ENCODE measurements at regions not wholly inside any gene's neighbourhood (a gene's known extent, or its start where the extent isn't known, plus 50 kb on each side); places are given as distances from the start of the nearest gene placed in this dataset.
"Not testable (repeated sequence)": the region's sequence is repeated elsewhere in the genome, so short reads cannot be mapped to it uniquely, and the experiment has no call there.

- TF ChIP-seq TAF1 (IDR thresholded peaks at IDR 0.05; ENCODE audit: borderline replicate concordance, low read depth, low read length) (no peak), POLR2AphosphoS5 (IDR thresholded peaks at IDR 0.05; ENCODE audit: low read depth, low read length) (no peak), POLR2A (IDR thresholded peaks at IDR 0.05; ENCODE audit: low read depth, low read length) (no peak)
- FAIRE-seq (no peak), DNase-seq (ENCODE audit: insufficient read length) (no peak)
Measured at GRCh38 chrX:94871640-94872039, 1197.6 kb downstream of the FAM133A start.

- no peak for DNase-seq (ENCODE audit: insufficient read length)
- no peak for FAIRE-seq
- no peak for TF ChIP-seq POLR2AphosphoS5 (IDR thresholded peaks at IDR 0.05; ENCODE audit: low read depth, low read length)
- TF ChIP-seq TAF1 (IDR thresholded peaks at IDR 0.05; ENCODE audit: borderline replicate concordance, low read depth, low read length) = no peak
- no peak for TF ChIP-seq POLR2A (IDR thresholded peaks at IDR 0.05; ENCODE audit: low read depth, low read length)
Measured at GRCh38 chrX:94901849-94902248, 1227.8 kb downstream of the FAM133A start.

GRCh38 chrX:94908171-94908570 lies 1234.2 kb downstream of the FAM133A start:
- TF ChIP-seq TAF1 (IDR thresholded peaks at IDR 0.05; ENCODE audit: borderline replicate concordance, low read depth, low read length) (no peak), POLR2A (IDR thresholded peaks at IDR 0.05; ENCODE audit: low read depth, low read length) (no peak), POLR2AphosphoS5 (IDR thresholded peaks at IDR 0.05; ENCODE audit: low read depth, low read length) (no peak)
- DNase-seq (ENCODE audit: insufficient read length) = no peak
- FAIRE-seq = no peak

GRCh38 chrX:94908648-94909047 lies 1234.6 kb downstream of the FAM133A start:
- no peak for FAIRE-seq
- TF ChIP-seq POLR2AphosphoS5 (IDR thresholded peaks at IDR 0.05; ENCODE audit: low read depth, low read length) (no peak), POLR2A (IDR thresholded peaks at IDR 0.05; ENCODE audit: low read depth, low read length) (no peak), TAF1 (IDR thresholded peaks at IDR 0.05; ENCODE audit: borderline replicate concordance, low read depth, low read length) (no peak)
- no peak for DNase-seq (ENCODE audit: insufficient read length)

- DNase-seq (ENCODE audit: insufficient read length) (no peak), FAIRE-seq (no peak)
- TF ChIP-seq POLR2A (IDR thresholded peaks at IDR 0.05; ENCODE audit: low read depth, low read length) = no peak
- no peak for TF ChIP-seq TAF1 (IDR thresholded peaks at IDR 0.05; ENCODE audit: borderline replicate concordance, low read depth, low read length)
- no peak for TF ChIP-seq POLR2AphosphoS5 (IDR thresholded peaks at IDR 0.05; ENCODE audit: low read depth, low read length)
Measured at GRCh38 chrX:94914235-94914634, 1240.2 kb downstream of the FAM133A start.

GRCh38 chrX:94932278-94932965 lies 1258.4 kb downstream of the FAM133A start:
- no peak for TF ChIP-seq TAF1 (IDR thresholded peaks at IDR 0.05; ENCODE audit: borderline replicate concordance, low read depth, low read length)
- TF ChIP-seq POLR2AphosphoS5 (IDR thresholded peaks at IDR 0.05; ENCODE audit: low read depth, low read length) = no peak
- no peak for TF ChIP-seq POLR2A (IDR thresholded peaks at IDR 0.05; ENCODE audit: low read depth, low read length)
- FAIRE-seq (peak; percentile 36), DNase-seq (ENCODE audit: insufficient read length) (no peak)

GRCh38 chrX:94936722-94937121 lies 1262.7 kb downstream of the FAM133A start:
- FAIRE-seq (no peak), DNase-seq (ENCODE audit: insufficient read length) (no peak)
- TF ChIP-seq TAF1 (IDR thresholded peaks at IDR 0.05; ENCODE audit: borderline replicate concordance, low read depth, low read length) (no peak), POLR2AphosphoS5 (IDR thresholded peaks at IDR 0.05; ENCODE audit: low read depth, low read length) (no peak), POLR2A (IDR thresholded peaks at IDR 0.05; ENCODE audit: low read depth, low read length) (no peak)

- DNase-seq (ENCODE audit: insufficient read length) = no peak
- FAIRE-seq = no peak
- no peak for TF ChIP-seq TAF1 (IDR thresholded peaks at IDR 0.05; ENCODE audit: borderline replicate concordance, low read depth, low read length)
Measured at GRCh38 chrX:94937491-94937890, 1263.5 kb downstream of the FAM133A start.

- TF ChIP-seq TAF1 (IDR thresholded peaks at IDR 0.05; ENCODE audit: borderline replicate concordance, low read depth, low read length) = no peak
- TF ChIP-seq POLR2AphosphoS5 (IDR thresholded peaks at IDR 0.05; ENCODE audit: low read depth, low read length) = no peak
- no peak for TF ChIP-seq POLR2A (IDR thresholded peaks at IDR 0.05; ENCODE audit: low read depth, low read length)
- FAIRE-seq = no peak
- DNase-seq (ENCODE audit: insufficient read length) = no peak
Measured at GRCh38 chrX:94942603-94943002, 1268.6 kb downstream of the FAM133A start.

GRCh38 chrX:94946137-94946536 lies 1272.1 kb downstream of the FAM133A start:
- FAIRE-seq; DNase-seq (ENCODE audit: insufficient read length): not testable (repeated sequence)

- DNase-seq (ENCODE audit: insufficient read length) (no peak), FAIRE-seq (no peak)
- no peak for TF ChIP-seq POLR2AphosphoS5 (IDR thresholded peaks at IDR 0.05; ENCODE audit: low read depth, low read length)
- TF ChIP-seq TAF1 (IDR thresholded peaks at IDR 0.05; ENCODE audit: borderline replicate concordance, low read depth, low read length) = no peak
- TF ChIP-seq POLR2A (IDR thresholded peaks at IDR 0.05; ENCODE audit: low read depth, low read length) = no peak
Measured at GRCh38 chrX:94961730-94962129, 1287.7 kb downstream of the FAM133A start.

- FAIRE-seq (no peak), DNase-seq (ENCODE audit: insufficient read length) (no peak)
- TF ChIP-seq POLR2A (IDR thresholded peaks at IDR 0.05; ENCODE audit: low read depth, low read length) (no peak), TAF1 (IDR thresholded peaks at IDR 0.05; ENCODE audit: borderline replicate concordance, low read depth, low read length) (no peak), POLR2AphosphoS5 (IDR thresholded peaks at IDR 0.05; ENCODE audit: low read depth, low read length) (no peak)
Measured at GRCh38 chrX:94977562-94977961, 1303.6 kb downstream of the FAM133A start.

GRCh38 chrX:94977986-94978385 lies 1304.0 kb downstream of the FAM133A start:
- FAIRE-seq (no peak), DNase-seq (ENCODE audit: insufficient read length) (no peak)
- TF ChIP-seq TAF1 (IDR thresholded peaks at IDR 0.05; ENCODE audit: borderline replicate concordance, low read depth, low read length) = no peak
- no peak for TF ChIP-seq POLR2AphosphoS5 (IDR thresholded peaks at IDR 0.05; ENCODE audit: low read depth, low read length)
- no peak for TF ChIP-seq POLR2A (IDR thresholded peaks at IDR 0.05; ENCODE audit: low read depth, low read length)

Measured in GM12892 (cell line).